Stimulated activated naive B cell treated with anti-CD40 and anti-IgM and Interleukin-4, amounts not matched to agents 10 μg/mL and 1 μg/mL and 100 μg/mL, for 72 hours (primary cell): ENCODE measurements at regions not wholly inside any gene's neighbourhood (a gene's known extent, or its start where the extent isn't known, plus 50 kb on each side); places are given as distances from the start of the nearest gene placed in this dataset.

Experiments used
- ATAC-seq, 2 donors: fragments of 150-1000 bp; cut with Tn5 transposase; replicated peaks; 2 replicates each; pipeline ENCODE4 v1.10.0; 2021; ENCODE audit warnings: moderate library complexity in 1 of 2
- DNase-seq: peaks from one replicate; pipeline ENCODE4 v3.0.0; 2021
- H3K27ac Mint-ChIP-seq: one replicate; pipeline ENCODE4 v1.8.0; 2022; ENCODE audit warnings: mild to moderate bottlenecking, mixed read lengths
- H3K27me3 Mint-ChIP-seq, 2 donors: one replicate each; pipeline ENCODE4 v1.8.0; 2022; ENCODE audit warnings: mixed read lengths in 2 of 2
- H3K36me3 Mint-ChIP-seq, 2 donors: one replicate each; pipeline ENCODE4 v1.8.0; 2022; ENCODE audit warnings: mixed read lengths in 2 of 2, mild to moderate bottlenecking in 1 of 2
- H3K4me1 Mint-ChIP-seq, 2 donors: one replicate each; pipeline ENCODE4 v1.8.0; 2022; ENCODE audit warnings: mixed read lengths in 2 of 2, mild to moderate bottlenecking in 1 of 2
- H3K4me3 Mint-ChIP-seq, 2 donors: one replicate each; pipeline ENCODE4 v1.8.0; 2022; ENCODE audit warnings: mild to moderate bottlenecking in 2 of 2, mixed read lengths in 2 of 2, moderate library complexity in 1 of 2
- H3K9me3 Mint-ChIP-seq, 2 donors: one replicate each; pipeline ENCODE4 v1.8.0; 2022; ENCODE audit warnings: mixed read lengths in 2 of 2, mild to moderate bottlenecking in 1 of 2

- no peaks in the 10 kb centered on the region for H3K36me3 Mint-ChIP-seq
Observed at GRCh38 chr13:31881495-31881882, 142.2 kb downstream of the RXFP2 start.

DNA sequence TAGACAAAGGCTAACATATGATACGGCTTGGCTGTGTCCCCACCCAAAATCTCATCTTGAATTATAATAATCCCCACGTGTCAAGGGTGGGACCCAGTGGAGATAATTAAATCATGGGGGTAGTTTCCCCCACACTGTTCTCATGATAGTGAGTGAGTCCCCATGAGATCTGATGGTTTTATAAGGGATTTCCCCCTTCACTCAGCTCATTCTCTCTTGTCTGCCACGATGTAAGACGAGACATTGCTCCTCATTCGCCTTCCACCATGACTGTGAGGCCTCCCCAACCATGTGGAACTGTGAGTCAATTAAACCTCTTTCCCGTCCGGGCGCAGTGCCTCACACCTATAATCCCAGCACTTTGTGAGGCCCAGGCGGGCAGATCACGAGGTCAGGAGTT lies 143.5 kb downstream of the RXFP2 start:
- DNase-seq = no peak
- no peaks in the 10 kb centered on the region for H3K27me3 Mint-ChIP-seq
- peak overlapping the region in 1 of 2 donors; percentile 11 for H3K4me3 Mint-ChIP-seq
- no peaks in the 10 kb centered on the region for H3K9me3 Mint-ChIP-seq
- H3K36me3 Mint-ChIP-seq = no peaks in the 10 kb centered on the region
- H3K4me1 Mint-ChIP-seq = peaks cover 9 to 24% of the 10 kb centered on the region in 2 donors
- peak; percentile 83 to 85 for ATAC-seq
- H3K27ac Mint-ChIP-seq = peak overlapping the region; percentile 74

More at GRCh38 chr13:31881495-31881882, 142.2 kb downstream of the RXFP2 start:
- no peaks in the 10 kb centered on the region for H3K9me3 Mint-ChIP-seq
- no peak for DNase-seq
- no peak overlapping the region for H3K4me3 Mint-ChIP-seq
- H3K27ac Mint-ChIP-seq = no peak overlapping the region
- H3K27me3 Mint-ChIP-seq = no peaks in the 10 kb centered on the region
- no peak for ATAC-seq
- H3K4me1 Mint-ChIP-seq = peaks cover 9 to 24% of the 10 kb centered on the region in 2 donors

- Mint-ChIP-seq H3K4me1 (peaks cover 9 to 24% of the 10 kb centered on the region in 2 donors), H3K9me3 (no peaks in the 10 kb centered on the region), H3K27ac (no peak overlapping the region), H3K4me3 (no peak overlapping the region), H3K27me3 (no peaks in the 10 kb centered on the region), H3K36me3 (no peaks in the 10 kb centered on the region)
- ATAC-seq (no peak), DNase-seq (no peak)
Observed at GRCh38 chr13:31884556-31884955, 145.2 kb downstream of the RXFP2 start.

GRCh38 chr13:31885994-31886393 lies 145.6 kb upstream of the FRY start:
- Mint-ChIP-seq H3K9me3 (no peaks in the 10 kb centered on the region), H3K27ac (no peak overlapping the region), H3K36me3 (no peaks in the 10 kb centered on the region), H3K27me3 (no peaks in the 10 kb centered on the region), H3K4me3 (no peak overlapping the region), H3K4me1 (peaks cover 7 to 19% of the 10 kb centered on the region in 2 donors)
- DNase-seq (no peak), ATAC-seq (no peak)

- H3K4me1 Mint-ChIP-seq = peaks cover 2 to 9% of the 10 kb centered on the region in 2 donors
- ATAC-seq = no peak
- no peak overlapping the region for H3K4me3 Mint-ChIP-seq
- H3K27me3 Mint-ChIP-seq = no peaks in the 10 kb centered on the region
- no peaks in the 10 kb centered on the region for H3K9me3 Mint-ChIP-seq
- no peak for DNase-seq
- no peak overlapping the region for H3K27ac Mint-ChIP-seq
- no peaks in the 10 kb centered on the region for H3K36me3 Mint-ChIP-seq
Observed at GRCh38 chr13:31887286-31887685, 144.3 kb upstream of the FRY start.

- Mint-ChIP-seq H3K27ac (no peak overlapping the region), H3K9me3 (no peaks in the 10 kb centered on the region), H3K4me3 (no peak overlapping the region), H3K27me3 (no peaks in the 10 kb centered on the region), H3K36me3 (no peaks in the 10 kb centered on the region), H3K4me1 (peaks cover 0 to 6% of the 10 kb centered on the region in 2 donors)
- DNase-seq (no peak), ATAC-seq (no peak)
Observed at GRCh38 chr13:31890946-31891345, 140.6 kb upstream of the FRY start.

DNA sequence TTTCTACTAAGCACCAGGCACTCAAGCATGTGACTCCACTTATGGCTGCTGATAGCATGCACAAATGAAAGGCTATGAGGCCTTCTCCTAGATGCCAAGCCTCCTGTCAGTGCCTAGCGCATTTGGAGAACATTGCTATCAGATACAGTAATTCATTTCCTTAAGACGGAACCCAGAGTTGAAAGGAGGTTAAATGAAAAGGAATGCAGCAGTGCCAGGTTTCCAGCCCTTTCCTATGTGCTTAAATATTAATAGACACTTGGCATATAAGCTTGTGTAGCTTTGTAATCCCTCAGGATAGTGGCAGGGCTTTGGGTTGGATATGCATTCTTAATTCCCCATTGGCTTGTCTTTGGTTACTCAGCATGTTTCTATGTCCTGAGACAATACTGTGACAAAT lies 140.1 kb upstream of the FRY start:
- Mint-ChIP-seq H3K27me3 (no peaks in the 10 kb centered on the region), H3K36me3 (no peaks in the 10 kb centered on the region), H3K4me3 (no peak overlapping the region), H3K9me3 (no peaks in the 10 kb centered on the region), H3K4me1 (peaks cover 2 to 9% of the 10 kb centered on the region in 2 donors), H3K27ac (no peak overlapping the region)
- no peak for ATAC-seq
- DNase-seq = no peak

- ATAC-seq (no peak), DNase-seq (no peak)
- no peaks in the 10 kb centered on the region for H3K36me3 Mint-ChIP-seq
- H3K27ac Mint-ChIP-seq = no peak overlapping the region
- H3K9me3 Mint-ChIP-seq = no peaks in the 10 kb centered on the region
- no peak overlapping the region for H3K4me3 Mint-ChIP-seq
- H3K27me3 Mint-ChIP-seq = no peaks in the 10 kb centered on the region
- peaks cover 4 to 27% of the 10 kb centered on the region in 2 donors for H3K4me1 Mint-ChIP-seq
Observed at GRCh38 chr13:31894931-31895330, 136.6 kb upstream of the FRY start.

DNA sequence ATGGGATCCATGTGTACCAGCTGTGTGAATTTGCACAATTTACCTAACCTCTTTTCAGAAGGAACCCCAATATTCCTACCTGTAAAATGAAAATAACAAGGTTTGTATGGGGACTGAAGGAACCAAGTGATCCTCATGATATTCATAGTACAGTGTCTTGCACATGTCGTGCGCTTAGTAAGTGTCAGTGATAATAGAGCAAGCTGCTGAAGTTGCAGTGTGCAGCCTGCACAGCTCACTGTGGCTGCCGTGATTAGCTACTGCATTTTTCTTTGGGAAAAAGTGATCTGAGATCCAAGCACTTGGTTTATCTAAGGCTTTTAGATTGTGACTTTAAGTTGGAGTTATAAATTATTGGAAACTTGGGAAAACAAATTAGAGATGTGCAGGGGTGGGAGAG lies 135.9 kb upstream of the FRY start:
- H3K27me3 Mint-ChIP-seq = no peaks in the 10 kb centered on the region
- ATAC-seq (no peak), DNase-seq (no peak)
- no peaks in the 10 kb centered on the region for H3K9me3 Mint-ChIP-seq
- H3K4me3 Mint-ChIP-seq = no peak overlapping the region
- no peak overlapping the region for H3K27ac Mint-ChIP-seq
- H3K36me3 Mint-ChIP-seq = no peaks in the 10 kb centered on the region
- H3K4me1 Mint-ChIP-seq = peaks cover 4 to 27% of the 10 kb centered on the region in 2 donors

DNA sequence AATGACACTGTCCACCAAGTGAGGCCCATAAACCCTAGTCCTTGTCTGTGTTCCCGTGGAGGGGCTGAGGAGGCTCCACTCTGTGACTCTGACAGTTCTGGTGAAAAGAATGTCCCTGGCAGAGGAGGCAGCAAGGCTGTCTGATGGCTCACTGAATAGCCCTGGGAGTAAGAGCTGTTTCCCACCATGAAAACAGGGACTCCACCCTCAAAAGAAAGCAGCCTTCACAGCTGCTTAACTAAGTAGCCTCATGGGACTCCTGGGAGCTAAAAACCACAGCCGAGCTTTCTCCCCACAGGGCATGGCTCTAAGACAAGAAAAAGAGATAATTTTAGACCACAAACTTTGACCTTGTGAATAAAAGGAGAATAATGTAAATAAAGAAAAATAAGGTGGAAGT lies 135.1 kb upstream of the FRY start:
- ATAC-seq (peak; percentile 73 to 83), DNase-seq (no peak)
- H3K4me3 Mint-ChIP-seq = no peak overlapping the region
- peaks cover 4 to 27% of the 10 kb centered on the region in 2 donors for H3K4me1 Mint-ChIP-seq
- H3K36me3 Mint-ChIP-seq = no peaks in the 10 kb centered on the region
- H3K27ac Mint-ChIP-seq = no peak overlapping the region
- H3K9me3 Mint-ChIP-seq = no peaks in the 10 kb centered on the region
- no peaks in the 10 kb centered on the region for H3K27me3 Mint-ChIP-seq

DNA sequence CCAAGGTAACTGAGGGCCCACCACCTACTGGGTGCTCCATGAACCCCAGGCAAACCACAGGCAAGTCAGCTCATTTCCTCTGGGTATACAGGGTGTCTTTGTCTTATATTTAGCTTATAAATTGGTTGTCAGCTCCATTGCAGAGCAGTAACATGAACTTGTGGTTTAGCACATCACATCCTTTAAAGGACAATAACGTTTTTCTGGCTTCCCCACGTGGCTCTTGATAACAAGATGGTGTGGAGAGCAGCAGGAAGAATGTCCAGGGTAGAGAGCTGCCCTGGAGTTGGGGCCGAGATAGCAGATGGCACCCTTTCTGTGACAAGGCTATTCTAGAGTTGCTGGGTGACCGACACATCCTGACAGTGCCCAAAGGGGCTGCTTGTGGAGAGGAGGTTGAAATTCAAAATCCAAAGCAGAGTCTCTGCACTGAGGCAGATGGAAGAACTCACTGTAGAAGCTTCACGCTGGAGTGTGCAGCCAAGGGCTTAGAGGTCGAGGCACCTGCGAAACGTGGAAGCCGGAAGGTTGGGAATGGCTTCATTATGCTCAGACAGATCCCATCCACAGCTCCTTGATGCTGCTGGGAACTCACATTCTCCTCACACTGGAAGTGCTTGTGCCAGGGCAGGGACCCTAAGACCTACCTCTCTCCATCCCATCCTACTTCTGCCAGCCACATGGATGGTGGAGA lies 133.0 kb upstream of the FRY start:
- DNase-seq (no peak), ATAC-seq (no peak)
- H3K9me3 Mint-ChIP-seq = no peaks in the 10 kb centered on the region
- H3K27ac Mint-ChIP-seq = no peak overlapping the region
- peaks cover 0 to 6% of the 10 kb centered on the region in 2 donors for H3K27me3 Mint-ChIP-seq
- H3K4me1 Mint-ChIP-seq = peaks cover 4 to 27% of the 10 kb centered on the region in 2 donors
- no peaks in the 10 kb centered on the region for H3K36me3 Mint-ChIP-seq
- no peak overlapping the region for H3K4me3 Mint-ChIP-seq

DNA sequence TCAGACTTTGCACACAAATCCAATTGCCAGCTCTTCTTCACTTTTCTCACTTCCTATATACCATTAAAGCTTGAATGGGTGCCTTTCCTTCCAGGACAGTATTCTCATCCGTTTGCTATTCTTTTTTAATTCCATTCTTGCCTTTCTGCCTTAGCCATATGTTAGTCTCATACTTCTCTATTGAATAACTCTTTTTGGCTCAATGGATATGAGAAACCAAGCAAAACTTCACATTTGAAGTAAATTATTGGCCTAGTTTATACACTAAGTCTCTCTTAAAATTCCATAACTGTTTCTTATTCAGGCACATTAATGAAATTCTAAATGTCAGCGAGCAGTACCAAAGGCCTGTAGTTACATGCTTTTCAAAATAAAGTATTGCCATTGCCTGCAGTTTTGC lies 129.6 kb upstream of the FRY start:
- ATAC-seq = no peak
- peaks cover 3 to 6% of the 10 kb centered on the region in 2 donors for H3K27me3 Mint-ChIP-seq
- no peak overlapping the region for H3K27ac Mint-ChIP-seq
- H3K4me1 Mint-ChIP-seq = peaks cover 0 to 14% of the 10 kb centered on the region in 2 donors
- H3K9me3 Mint-ChIP-seq = no peaks in the 10 kb centered on the region
- DNase-seq = no peak
- H3K4me3 Mint-ChIP-seq = no peak overlapping the region
- H3K36me3 Mint-ChIP-seq = no peaks in the 10 kb centered on the region

DNA sequence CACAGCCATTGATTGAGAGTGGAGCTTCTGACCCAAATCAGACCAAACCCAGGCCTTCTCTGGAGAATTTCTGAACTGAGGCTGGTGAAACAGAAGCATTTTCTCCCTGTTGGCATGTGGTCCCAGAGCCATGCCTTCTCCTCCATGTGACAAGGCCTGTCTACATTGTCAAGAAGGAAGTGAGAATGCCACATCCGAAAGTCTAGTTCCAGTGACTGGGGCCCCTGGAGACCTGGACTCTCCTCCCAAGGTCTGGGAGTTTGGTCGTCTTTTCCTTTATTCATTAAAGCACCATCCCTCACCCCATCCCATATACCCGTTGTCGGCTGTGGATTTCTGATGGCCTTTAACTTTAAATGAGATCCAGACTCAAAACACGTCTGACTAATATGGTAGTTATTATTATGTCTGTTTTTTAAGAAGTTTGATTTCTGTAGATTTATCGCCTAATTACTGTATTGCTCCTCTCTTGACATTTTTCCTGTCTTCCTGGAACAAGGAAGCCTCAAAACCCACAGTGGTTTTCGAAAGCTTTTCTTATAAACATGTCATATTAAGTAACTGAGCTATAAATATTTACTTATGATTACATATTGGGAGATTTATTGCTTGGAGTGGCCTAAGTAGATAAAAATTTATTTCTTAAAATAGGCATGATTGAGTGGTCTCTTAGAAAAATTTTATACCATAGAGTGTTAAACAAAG lies 128.3 kb upstream of the FRY start:
- Mint-ChIP-seq H3K4me1 (peaks cover 0 to 6% of the 10 kb centered on the region in 2 donors), H3K36me3 (no peaks in the 10 kb centered on the region), H3K27ac (no peak overlapping the region), H3K4me3 (no peak overlapping the region), H3K9me3 (no peaks in the 10 kb centered on the region), H3K27me3 (peaks cover 3 to 6% of the 10 kb centered on the region in 2 donors)
- ATAC-seq = no peak
- no peak for DNase-seq

GRCh38 chr13:31904941-31905824 lies 126.4 kb upstream of the FRY start:
- Mint-ChIP-seq H3K36me3 (no peaks in the 10 kb centered on the region), H3K9me3 (no peaks in the 10 kb centered on the region), H3K27ac (no peak overlapping the region), H3K27me3 (peaks cover 3 to 6% of the 10 kb centered on the region in 2 donors), H3K4me3 (no peak overlapping the region), H3K4me1 (peaks cover 0 to 5% of the 10 kb centered on the region in 2 donors)
- no peak for DNase-seq
- no peak for ATAC-seq
